BE2C (cell line): ENCODE measurements at regions not wholly inside any gene's neighbourhood (a gene's known extent, or its start where the extent isn't known, plus 50 kb on each side); places are given as distances from the start of the nearest gene placed in this dataset.

Source experiments
- DNase-seq: peaks from one replicate; pipeline ENCODE4 v3.0.0-alpha.2; 2020
- H3K27me3 ChIP-seq: fragments of 250-450 bp; sonication (Bioruptor Pico); 2 replicates; pipeline ENCODE4 v1.5.1; 2020; ENCODE audit warnings: mild to moderate bottlenecking
- H3K36me3 ChIP-seq: fragments of 250-450 bp; sonication (Bioruptor Pico); 2 replicates; pipeline ENCODE4 v1.5.1; 2020; ENCODE audit warnings: mild to moderate bottlenecking
- H3K4me1 ChIP-seq: fragments of 250-450 bp; sonication (Bioruptor Pico); 2 replicates; pipeline ENCODE4 v1.5.1; 2020
- H3K4me3 ChIP-seq: 2 replicates; pipeline ENCODE4 v1.5.1; 2011; ENCODE audit warnings: low read depth, low read length
- H3K9me3 ChIP-seq: fragments of 250-450 bp; sonication (Bioruptor Pico); 2 replicates; pipeline ENCODE4 v1.5.1; 2020
- TF ChIP-seq, protein P1 (sequence below): IDR thresholded peaks from 2 replicates; pipeline ENCODE4 v1.5.1; 2012; ENCODE audit warnings: mild to moderate bottlenecking, low read depth, low read length

DNA sequence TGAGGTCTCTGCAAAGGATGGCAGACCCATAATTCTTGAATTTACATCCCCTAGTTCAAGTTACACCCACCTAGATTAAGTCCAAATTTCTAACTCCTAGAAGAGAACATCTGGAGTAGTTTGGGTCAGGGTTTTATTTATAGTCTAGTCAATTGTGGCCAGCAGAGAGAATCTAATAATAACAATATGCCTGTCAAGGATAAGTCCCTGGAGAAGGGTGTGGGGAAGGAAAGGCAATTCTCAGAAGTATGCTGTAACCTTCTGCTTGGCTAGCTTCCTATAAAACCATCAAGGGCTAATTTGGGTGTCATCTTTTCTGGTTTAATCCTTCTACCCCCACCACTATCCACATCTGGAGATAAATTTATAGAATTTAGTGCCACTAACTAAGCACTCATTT, 52.8 kb upstream of the SEMA3E start:
- Histone ChIP-seq H3K4me1 (no peaks in the 10 kb centered on the region), H3K9me3 (no peaks in the 10 kb centered on the region), H3K27me3 (no peaks in the 10 kb centered on the region), H3K36me3 (no peaks in the 10 kb centered on the region), H3K4me3 (no peak overlapping the region)
- TF ChIP-seq, protein P1, sequence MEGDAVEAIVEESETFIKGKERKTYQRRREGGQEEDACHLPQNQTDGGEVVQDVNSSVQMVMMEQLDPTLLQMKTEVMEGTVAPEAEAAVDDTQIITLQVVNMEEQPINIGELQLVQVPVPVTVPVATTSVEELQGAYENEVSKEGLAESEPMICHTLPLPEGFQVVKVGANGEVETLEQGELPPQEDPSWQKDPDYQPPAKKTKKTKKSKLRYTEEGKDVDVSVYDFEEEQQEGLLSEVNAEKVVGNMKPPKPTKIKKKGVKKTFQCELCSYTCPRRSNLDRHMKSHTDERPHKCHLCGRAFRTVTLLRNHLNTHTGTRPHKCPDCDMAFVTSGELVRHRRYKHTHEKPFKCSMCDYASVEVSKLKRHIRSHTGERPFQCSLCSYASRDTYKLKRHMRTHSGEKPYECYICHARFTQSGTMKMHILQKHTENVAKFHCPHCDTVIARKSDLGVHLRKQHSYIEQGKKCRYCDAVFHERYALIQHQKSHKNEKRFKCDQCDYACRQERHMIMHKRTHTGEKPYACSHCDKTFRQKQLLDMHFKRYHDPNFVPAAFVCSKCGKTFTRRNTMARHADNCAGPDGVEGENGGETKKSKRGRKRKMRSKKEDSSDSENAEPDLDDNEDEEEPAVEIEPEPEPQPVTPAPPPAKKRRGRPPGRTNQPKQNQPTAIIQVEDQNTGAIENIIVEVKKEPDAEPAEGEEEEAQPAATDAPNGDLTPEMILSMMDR: no peak
- no peak for DNase-seq
